Panc1 (cell line): ENCODE measurements at regions not wholly inside any gene's neighbourhood (a gene's known extent, or its start where the extent isn't known, plus 50 kb on each side); places are given as distances from the start of the nearest gene placed in this dataset.

Experiments used
- POLR2AphosphoS5 ChIP-seq: IDR thresholded peaks from 2 replicates; pipeline ENCODE4 v1.6.1; 2012; ENCODE audit warnings: mild to moderate bottlenecking, low read depth, low read length, moderate library complexity
- TF ChIP-seq, protein P1 (sequence below): fragments of 450-650 bp; IDR thresholded peaks from 2 replicates; pipeline ENCODE4 v1.5.1; 2017; ENCODE audit warnings: mild to moderate bottlenecking

DNA sequence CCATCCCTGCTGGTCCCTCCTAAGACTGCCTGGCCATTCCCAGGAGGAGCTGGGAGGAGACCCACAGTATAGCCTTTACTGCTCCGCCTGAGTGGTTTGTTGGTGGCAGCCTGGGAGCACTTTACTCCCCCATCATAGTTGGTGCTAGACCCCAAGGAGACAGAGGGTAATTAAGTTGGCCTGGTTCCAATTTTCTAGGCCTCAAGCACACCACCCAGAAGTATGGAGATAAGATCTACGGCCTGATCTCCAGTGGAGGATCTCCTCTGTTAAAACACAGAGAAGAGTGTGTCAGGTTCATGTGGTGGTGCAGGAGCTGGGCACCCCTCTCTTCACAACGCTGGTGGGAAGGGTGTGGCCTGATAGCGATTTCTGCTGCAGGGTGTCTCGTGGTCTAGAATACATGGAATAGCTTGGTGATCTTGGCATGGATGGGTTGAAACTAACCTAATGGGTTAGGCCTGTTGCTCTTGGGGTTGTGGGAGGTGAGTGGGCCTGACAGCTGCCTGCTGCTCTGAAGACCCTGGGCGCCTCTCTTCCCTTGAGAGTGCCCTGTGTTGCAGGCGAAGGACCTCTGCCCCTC, 68.5 kb downstream of the FASLG start:
- TF ChIP-seq, protein P1, sequence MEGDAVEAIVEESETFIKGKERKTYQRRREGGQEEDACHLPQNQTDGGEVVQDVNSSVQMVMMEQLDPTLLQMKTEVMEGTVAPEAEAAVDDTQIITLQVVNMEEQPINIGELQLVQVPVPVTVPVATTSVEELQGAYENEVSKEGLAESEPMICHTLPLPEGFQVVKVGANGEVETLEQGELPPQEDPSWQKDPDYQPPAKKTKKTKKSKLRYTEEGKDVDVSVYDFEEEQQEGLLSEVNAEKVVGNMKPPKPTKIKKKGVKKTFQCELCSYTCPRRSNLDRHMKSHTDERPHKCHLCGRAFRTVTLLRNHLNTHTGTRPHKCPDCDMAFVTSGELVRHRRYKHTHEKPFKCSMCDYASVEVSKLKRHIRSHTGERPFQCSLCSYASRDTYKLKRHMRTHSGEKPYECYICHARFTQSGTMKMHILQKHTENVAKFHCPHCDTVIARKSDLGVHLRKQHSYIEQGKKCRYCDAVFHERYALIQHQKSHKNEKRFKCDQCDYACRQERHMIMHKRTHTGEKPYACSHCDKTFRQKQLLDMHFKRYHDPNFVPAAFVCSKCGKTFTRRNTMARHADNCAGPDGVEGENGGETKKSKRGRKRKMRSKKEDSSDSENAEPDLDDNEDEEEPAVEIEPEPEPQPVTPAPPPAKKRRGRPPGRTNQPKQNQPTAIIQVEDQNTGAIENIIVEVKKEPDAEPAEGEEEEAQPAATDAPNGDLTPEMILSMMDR, result no peak
- TF ChIP-seq POLR2AphosphoS5, result no peak
